SK-N-SH treated with all-trans-retinoic acid at 6 μM for 48 hours (cell line): ENCODE measurements at regions not wholly inside any gene's neighbourhood (a gene's known extent, or its start where the extent isn't known, plus 50 kb on each side); places are given as distances from the start of the nearest gene placed in this dataset.

ENCODE experiments used
- BACH2 ChIP-seq: fragments of 250-450 bp; sonication (Bioruptor Pico); IDR thresholded peaks from 2 replicates; pipeline ENCODE4 v1.9.0; 2021; ENCODE audit warnings: mild to moderate bottlenecking, borderline replicate concordance
- CREB5 ChIP-seq: fragments of 250-450 bp; sonication (Bioruptor Pico); IDR thresholded peaks from 2 replicates; pipeline ENCODE4 v1.5.1; 2020; ENCODE audit warnings: low read depth, mild to moderate bottlenecking, moderate library complexity
- CSRNP3 ChIP-seq: fragments of 250-450 bp; sonication (Bioruptor Pico); IDR thresholded peaks from 2 replicates; pipeline ENCODE4 v1.5.1; 2021; ENCODE audit warnings: mild to moderate bottlenecking, moderate library complexity
- ISL1 ChIP-seq: fragments of 250-450 bp; sonication (Bioruptor Pico); IDR thresholded peaks from 2 replicates; pipeline ENCODE4 v2.1.2; 2022; ENCODE audit warnings: mild to moderate bottlenecking, moderate library complexity
- PATZ1 ChIP-seq: fragments of 250-450 bp; sonication (Bioruptor Pico); IDR thresholded peaks from 2 replicates; pipeline ENCODE4 v1.8.0; 2020; ENCODE audit warnings: mild to moderate bottlenecking, moderate library complexity, borderline replicate concordance
- TCF4 ChIP-seq: fragments of 250-450 bp; sonication (Bioruptor Pico); IDR thresholded peaks from 2 replicates; pipeline ENCODE4 v1.8.0; 2021; ENCODE audit warnings: mild to moderate bottlenecking, moderate library complexity, borderline replicate concordance
- ZC3H10 ChIP-seq: fragments of 250-450 bp; sonication (Bioruptor Pico); IDR thresholded peaks from 2 replicates; pipeline ENCODE4 v1.5.1; 2021; ENCODE audit warnings: mild to moderate bottlenecking, moderate library complexity
- ZFP30 ChIP-seq: fragments of 450-650 bp; formaldehyde crosslinking; IDR thresholded peaks from 2 replicates; pipeline ENCODE4 v1.5.0; 2022; ENCODE audit warnings: mild to moderate bottlenecking, moderate library complexity
- ZNF565 ChIP-seq: fragments of 450-650 bp; formaldehyde crosslinking; conservative IDR thresholded peaks from 2 replicates; pipeline ENCODE4 v1.5.0; 2020; ENCODE audit warnings: low read depth, mild to moderate bottlenecking, moderate library complexity

DNA sequence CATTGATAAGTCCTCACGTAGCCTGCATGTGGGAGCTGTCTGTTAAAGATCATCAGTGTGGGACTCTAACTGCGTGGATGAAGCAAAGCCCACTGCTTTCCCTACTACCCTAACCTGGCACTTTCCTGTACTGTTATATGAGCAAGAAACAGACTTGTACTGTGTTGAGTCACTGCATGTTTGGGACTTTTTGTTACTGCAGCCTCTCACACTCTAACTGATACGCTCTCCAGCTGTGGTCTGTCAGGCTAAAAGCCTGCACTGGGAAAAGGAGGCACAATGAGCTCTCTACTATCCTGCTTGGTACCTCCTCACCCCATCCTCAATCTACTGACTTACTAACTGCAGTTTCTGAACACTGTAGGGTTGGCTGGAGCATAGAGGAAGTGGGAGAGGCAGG, 93.7 kb upstream of the PLET1 start:
- no peak for TF ChIP-seq BACH2 (CRISPR knock-in tag)
- no peak for TF ChIP-seq TCF4 (CRISPR knock-in tag)
- TF ChIP-seq PATZ1 (CRISPR knock-in tag), result no peak
- TF ChIP-seq ZC3H10 (CRISPR knock-in tag), result no peak
- TF ChIP-seq ZFP30 (CRISPR knock-in tag), result no peak
- no peak for TF ChIP-seq ZNF565 (CRISPR knock-in tag)
- TF ChIP-seq CREB5, result no peak
- TF ChIP-seq CSRNP3 (CRISPR knock-in tag), result no peak
- no peak for TF ChIP-seq ISL1 (CRISPR knock-in tag)
